Neuronal stem cell (in vitro differentiated cells): ENCODE measurements at regions not wholly inside any gene's neighbourhood (a gene's known extent, or its start where the extent isn't known, plus 50 kb on each side); places are given as distances from the start of the nearest gene placed in this dataset.

ENCODE experiments used
- DNase-seq: peaks from one replicate; pipeline ENCODE4 v3.0.0-alpha.2; 2013; ENCODE audit warnings: low spot score
- H2AFZ ChIP-seq: one replicate; pipeline ENCODE4 v1.6.1; 2013; ENCODE audit warnings: mild to moderate bottlenecking, low read length, inconsistent platforms
- H2AK5ac ChIP-seq: 2 replicates; pipeline ENCODE4 v1.6.1; 2013; ENCODE audit warnings: low read depth, mild to moderate bottlenecking, inconsistent platforms, low read length, moderate library complexity, mixed read lengths
- H2BK120ac ChIP-seq: 2 replicates; pipeline ENCODE4 v1.6.1; 2013; ENCODE audit warnings: low read depth, mild to moderate bottlenecking, inconsistent platforms, low read length, moderate library complexity, mixed read lengths
- H2BK12ac ChIP-seq: one replicate; pipeline ENCODE4 v1.6.1; 2013; ENCODE audit warnings: low read length, inconsistent platforms
- H2BK15ac ChIP-seq: 2 replicates; pipeline ENCODE4 v1.6.1; 2013; ENCODE audit warnings: mild to moderate bottlenecking, low read length, inconsistent platforms, mixed read lengths
- H2BK5ac ChIP-seq: one replicate; pipeline ENCODE4 v1.6.1; 2013; ENCODE audit warnings: inconsistent platforms, mild to moderate bottlenecking, low read length, moderate library complexity
- H3K14ac ChIP-seq: one replicate; pipeline ENCODE4 v1.6.1; 2013; ENCODE audit warnings: low read length, inconsistent platforms
- H3K18ac ChIP-seq: 2 replicates; pipeline ENCODE4 v1.6.1; 2013; ENCODE audit warnings: low read length, inconsistent platforms
- H3K23ac ChIP-seq: 2 replicates; pipeline ENCODE4 v1.6.1; 2013; ENCODE audit warnings: low read depth, mild to moderate bottlenecking, mixed read lengths, low read length, inconsistent platforms; ENCODE audit not compliant: poor library complexity
- H3K27ac ChIP-seq: replicated peaks from 3 replicates; pipeline ENCODE4 v1.5.1; 2013; ENCODE audit warnings: low read length, inconsistent platforms
- H3K27me3 ChIP-seq, 3 experiments: 2 replicates each; pipeline ENCODE4 v1.6.1; 2013; ENCODE audit warnings: low read length in 3 of 3, mild to moderate bottlenecking in 2 of 3, inconsistent platforms in 1 of 3, low read depth in 1 of 3, mixed read lengths in 1 of 3, moderate library complexity in 1 of 3; ENCODE audit not compliant: control insufficient read depth in 3 of 3, insufficient read depth in 3 of 3
- H3K36me3 ChIP-seq, 2 donors: replicated peaks in 1 of 2; 2 replicates each; pipeline ENCODE4 v1.6.1; 2013; ENCODE audit warnings: low read length in 2 of 2; ENCODE audit not compliant: control insufficient read depth in 2 of 2, insufficient read depth in 2 of 2
- H3K4ac ChIP-seq: 2 replicates; pipeline ENCODE4 v1.6.1; 2013; ENCODE audit warnings: inconsistent platforms, mild to moderate bottlenecking, low read length, moderate library complexity
- H3K4me1 ChIP-seq, 2 donors: 1 replicate in 1 of 2; 2 replicates in 1 of 2; pipeline ENCODE4 v1.6.1; 2013; ENCODE audit warnings: low read length in 2 of 2, low read depth in 1 of 2; ENCODE audit not compliant: control insufficient read depth in 2 of 2, insufficient read depth in 1 of 2
- H3K4me2 ChIP-seq: one replicate; pipeline ENCODE4 v1.6.1; 2013; ENCODE audit warnings: mild to moderate bottlenecking, low read length, inconsistent platforms; ENCODE audit not compliant: insufficient read depth, poor library complexity, severe bottlenecking
- H3K4me3 ChIP-seq, 2 donors: 2 replicates each; pipeline ENCODE4 v1.5.1; 2013; ENCODE audit warnings: low read length in 2 of 2, mild to moderate bottlenecking in 2 of 2, inconsistent platforms in 1 of 2, moderate library complexity in 1 of 2
- H3K79me1 ChIP-seq: one replicate; pipeline ENCODE4 v1.6.1; 2013; ENCODE audit warnings: low read depth, mild to moderate bottlenecking, inconsistent platforms, low read length, moderate library complexity
- H3K9ac ChIP-seq: one replicate; pipeline ENCODE4 v1.6.1; 2013; ENCODE audit warnings: mild to moderate bottlenecking, low read depth, low read length, inconsistent platforms; ENCODE audit not compliant: poor library complexity
- H3K9me3 ChIP-seq, 2 donors: replicated peaks in 1 of 2; 2 replicates each; pipeline versions ENCODE3 to v1.6.1; 2013; ENCODE audit warnings: low read length in 2 of 2, mild to moderate bottlenecking in 2 of 2, inconsistent platforms in 1 of 2, low read depth in 1 of 2, mixed read lengths in 1 of 2, moderate library complexity in 1 of 2; ENCODE audit not compliant: control insufficient read depth in 2 of 2, insufficient read depth in 1 of 2
- H4K8ac ChIP-seq: one replicate; pipeline ENCODE4 v1.6.1; 2013; ENCODE audit warnings: low read depth, mild to moderate bottlenecking, inconsistent platforms, low read length, moderate library complexity
- H4K91ac ChIP-seq: one replicate; pipeline ENCODE4 v1.6.1; 2013; ENCODE audit warnings: low read length, low read depth, mild to moderate bottlenecking, inconsistent platforms; ENCODE audit not compliant: poor library complexity
- WGBS, 2 donors: extraction: QIAGEN DNeasy Blood & Tissue Kit; methylation state at CpG; one replicate each; pipeline ENCODE4 v1.1.7; 2013; ENCODE audit warnings: missing lambda C conversion rate in 2 of 2, mixed read lengths in 1 of 2; ENCODE audit not compliant: insufficient read length in 2 of 2, insufficient replicate concordance in 1 of 2; ENCODE audit errors: extremely low coverage in 2 of 2; 5-methylcytosine and 5-hydroxymethylcytosine counted together

- H3K4me3 ChIP-seq: no peak overlapping the region
- no peak overlapping the region for H2BK5ac ChIP-seq
- no peak overlapping the region for H4K91ac ChIP-seq
- no peak overlapping the region for H2BK15ac ChIP-seq
- WGBS, 2 donors: no CpG with 5 or more reads among the region's 6 CpGs
- H3K36me3 ChIP-seq: no peaks in the 10 kb centered on the region
- DNase-seq: no peak
- H3K9me3 ChIP-seq: no peaks in the 10 kb centered on the region
- H2AK5ac ChIP-seq: no peak overlapping the region
- no peaks in the 10 kb centered on the region for H3K79me1 ChIP-seq
- no peak overlapping the region for H3K4ac ChIP-seq
- H3K18ac ChIP-seq: no peak overlapping the region
- H3K27ac ChIP-seq: no peak overlapping the region
- no peak overlapping the region for H2BK12ac ChIP-seq
- H3K4me1 ChIP-seq: peaks cover 3 to 4% of the 10 kb centered on the region in 2 donors
- H2BK120ac ChIP-seq: no peak overlapping the region
- H4K8ac ChIP-seq: no peak overlapping the region
- H2AFZ ChIP-seq: no peak overlapping the region
- no peaks in the 10 kb centered on the region for H3K27me3 ChIP-seq
- H3K4me2 ChIP-seq: no peak overlapping the region
- H3K23ac ChIP-seq: no peak overlapping the region
- H3K9ac ChIP-seq: no peak overlapping the region
- no peak overlapping the region for H3K14ac ChIP-seq
Observed at GRCh38 chr4:185941461-185941860, 127.5 kb upstream of the TLR3 start.

GRCh38 chr4:185945252-185945651 lies 123.7 kb upstream of the TLR3 start:
- no peak overlapping the region for H3K4ac ChIP-seq
- no peak overlapping the region for H2AK5ac ChIP-seq
- no peak overlapping the region for H3K23ac ChIP-seq
- H3K4me1 ChIP-seq: no peaks in the 10 kb centered on the region
- no peaks in the 10 kb centered on the region for H3K36me3 ChIP-seq
- DNase-seq: no peak
- no peak overlapping the region for H2AFZ ChIP-seq
- no peak overlapping the region for H3K9ac ChIP-seq
- H3K14ac ChIP-seq: no peak overlapping the region
- no peak overlapping the region for H2BK120ac ChIP-seq
- H2BK12ac ChIP-seq: no peak overlapping the region
- H3K4me3 ChIP-seq: no peak overlapping the region
- WGBS, 2 donors: no CpG with 5 or more reads among the region's 1 CpG
- H3K27ac ChIP-seq: no peak overlapping the region
- no peaks in the 10 kb centered on the region for H3K27me3 ChIP-seq
- no peaks in the 10 kb centered on the region for H3K9me3 ChIP-seq
- H4K91ac ChIP-seq: no peak overlapping the region
- H2BK15ac ChIP-seq: no peak overlapping the region
- H3K18ac ChIP-seq: no peak overlapping the region
- H3K4me2 ChIP-seq: no peak overlapping the region
- H2BK5ac ChIP-seq: no peak overlapping the region
- H4K8ac ChIP-seq: no peak overlapping the region
- H3K79me1 ChIP-seq: no peaks in the 10 kb centered on the region

- Histone ChIP-seq H2BK12ac (no peak overlapping the region), H3K27ac (no peak overlapping the region), H2AFZ (no peak overlapping the region), H2AK5ac (no peak overlapping the region), H3K18ac (no peak overlapping the region), H3K4me3 (no peak overlapping the region), H2BK15ac (no peak overlapping the region), H4K8ac (no peak overlapping the region), H3K9me3 (no peaks in the 10 kb centered on the region), H3K27me3 (no peaks in the 10 kb centered on the region), H3K36me3 (no peaks in the 10 kb centered on the region), H3K4ac (no peak overlapping the region), H2BK120ac (no peak overlapping the region), H3K14ac (no peak overlapping the region), H3K4me1 (no peaks in the 10 kb centered on the region), H4K91ac (no peak overlapping the region), H2BK5ac (no peak overlapping the region), H3K79me1 (no peaks in the 10 kb centered on the region), H3K23ac (no peak overlapping the region), H3K9ac (no peak overlapping the region), H3K4me2 (no peak overlapping the region)
- DNase-seq: no peak
- WGBS, 2 donors: no CpG with 5 or more reads among the region's 3 CpGs
Observed at GRCh38 chr4:185945906-185946305, 123.0 kb upstream of the TLR3 start.

- Histone ChIP-seq H2BK5ac (no peak overlapping the region), H3K18ac (no peak overlapping the region), H3K9ac (no peak overlapping the region), H2BK12ac (no peak overlapping the region), H4K91ac (no peak overlapping the region), H3K23ac (no peak overlapping the region), H3K9me3 (no peaks in the 10 kb centered on the region), H2AFZ (no peak overlapping the region), H3K4me2 (no peak overlapping the region), H3K79me1 (no peaks in the 10 kb centered on the region), H3K4ac (no peak overlapping the region), H3K27me3 (no peaks in the 10 kb centered on the region), H3K4me3 (no peak overlapping the region), H3K27ac (no peak overlapping the region), H2BK15ac (no peak overlapping the region), H3K14ac (no peak overlapping the region), H2AK5ac (no peak overlapping the region), H3K36me3 (no peaks in the 10 kb centered on the region), H3K4me1 (peaks cover 0 to 2% of the 10 kb centered on the region in 2 donors), H4K8ac (no peak overlapping the region), H2BK120ac (no peak overlapping the region)
- DNase-seq: no peak
- no CpG with 5 or more reads among the region's 5 CpGs for WGBS, 2 donors
Observed at GRCh38 chr4:185950891-185951290, 118.1 kb upstream of the TLR3 start.
